Mononuclear cell (primary cell): ENCODE measurements at regions not wholly inside any gene's neighbourhood (a gene's known extent, or its start where the extent isn't known, plus 50 kb on each side); places are given as distances from the start of the nearest gene placed in this dataset.
"Not testable (repeated sequence)": the region's sequence is repeated elsewhere in the genome, so short reads cannot be mapped to it uniquely, and the experiment has no call there.

Experiments used
- H3K27me3 ChIP-seq: 2 replicates; pipeline ENCODE4 v1.6.0; 2011; ENCODE audit warnings: low read length, control low read depth; ENCODE audit not compliant: insufficient read depth
- H3K4me1 ChIP-seq: 2 replicates; pipeline ENCODE4 v1.5.1; 2011; ENCODE audit warnings: mild to moderate bottlenecking, low read length, control low read depth; ENCODE audit not compliant: insufficient read depth
- H3K4me3 ChIP-seq: 2 replicates; pipeline ENCODE4 v1.5.1; 2011; ENCODE audit warnings: mild to moderate bottlenecking, low read length, moderate library complexity
- H3K9me3 ChIP-seq: 2 replicates; pipeline ENCODE4 v1.5.1; 2011; ENCODE audit warnings: low read depth, mild to moderate bottlenecking, control low read depth, low read length

DNA sequence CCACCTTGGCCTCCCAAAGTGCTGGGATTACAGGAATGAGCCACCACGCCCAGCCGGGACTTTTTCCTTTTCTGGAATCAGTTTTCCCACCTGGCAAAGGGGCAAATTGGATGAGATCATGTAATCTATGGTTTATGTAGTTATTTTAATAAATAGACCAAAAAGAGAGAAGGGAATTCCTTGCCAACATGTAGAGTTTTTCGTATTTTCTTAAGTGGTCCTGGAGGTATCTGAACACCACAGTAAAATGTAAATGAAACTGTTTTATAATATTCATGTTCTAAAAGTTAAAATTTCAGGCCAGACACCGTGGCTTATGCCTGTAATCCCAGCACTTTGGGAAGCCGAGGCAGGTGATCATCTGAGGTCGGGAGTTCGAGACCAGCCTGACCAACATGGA lies 185.1 kb upstream of the ZNF217 start:
- Histone ChIP-seq H3K27me3 (no peaks in the 10 kb centered on the region), H3K9me3 (no peaks in the 10 kb centered on the region), H3K4me3 (no peak overlapping the region), H3K4me1 (no peaks in the 10 kb centered on the region)

DNA sequence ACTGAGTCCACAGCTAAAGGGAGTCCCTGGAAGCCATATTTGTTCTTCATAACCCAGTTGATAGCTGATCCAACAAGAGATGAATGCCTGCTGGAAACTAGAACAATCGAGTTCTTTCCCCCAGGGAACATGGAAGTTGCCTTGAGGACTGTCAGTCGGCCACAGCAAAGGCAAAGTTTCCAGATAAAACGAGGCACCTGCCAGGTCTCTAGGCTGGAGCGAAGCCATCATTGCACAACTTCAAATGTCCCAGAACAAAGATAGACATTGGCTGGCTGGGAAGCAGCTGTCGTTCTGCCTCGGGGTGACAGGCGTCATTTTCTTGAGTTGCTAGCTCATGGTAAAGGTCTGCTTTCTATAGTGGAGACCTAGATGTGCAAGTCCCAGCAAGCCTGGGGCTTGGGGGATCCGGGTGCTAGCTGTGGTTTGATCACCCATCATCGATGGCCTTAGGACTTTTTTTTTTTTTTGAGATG lies 184.4 kb upstream of the ZNF217 start:
- Histone ChIP-seq H3K27me3 (no peaks in the 10 kb centered on the region), H3K9me3 (no peaks in the 10 kb centered on the region), H3K4me3 (no peak overlapping the region)

DNA sequence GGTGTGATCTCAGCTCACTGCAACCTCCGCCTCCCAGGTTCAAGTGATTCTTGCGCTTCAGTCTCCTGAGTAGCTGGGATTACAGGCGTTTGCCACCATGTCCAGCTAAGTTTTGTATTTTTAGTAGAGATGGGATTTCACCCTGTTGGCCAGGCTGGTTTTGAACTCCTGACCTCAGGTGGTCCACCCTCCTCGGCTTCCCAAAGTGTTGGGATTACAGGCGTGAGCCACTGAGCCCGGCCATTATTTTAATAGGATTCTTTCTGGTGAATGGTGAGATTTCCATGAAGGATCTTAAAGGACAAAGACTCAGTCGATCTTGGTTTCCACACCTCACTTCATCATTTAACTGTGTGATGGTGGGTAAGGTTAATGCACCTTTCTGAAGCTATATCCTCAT lies 183.8 kb upstream of the ZNF217 start:
- not testable (repeated sequence) for H3K27me3 ChIP-seq, H3K9me3 ChIP-seq, H3K4me3 ChIP-seq, H3K4me1 ChIP-seq

More for the DNA sequence above, 184.4 kb upstream of the ZNF217 start:
- H3K4me1 ChIP-seq, result no peaks in the 10 kb centered on the region

DNA sequence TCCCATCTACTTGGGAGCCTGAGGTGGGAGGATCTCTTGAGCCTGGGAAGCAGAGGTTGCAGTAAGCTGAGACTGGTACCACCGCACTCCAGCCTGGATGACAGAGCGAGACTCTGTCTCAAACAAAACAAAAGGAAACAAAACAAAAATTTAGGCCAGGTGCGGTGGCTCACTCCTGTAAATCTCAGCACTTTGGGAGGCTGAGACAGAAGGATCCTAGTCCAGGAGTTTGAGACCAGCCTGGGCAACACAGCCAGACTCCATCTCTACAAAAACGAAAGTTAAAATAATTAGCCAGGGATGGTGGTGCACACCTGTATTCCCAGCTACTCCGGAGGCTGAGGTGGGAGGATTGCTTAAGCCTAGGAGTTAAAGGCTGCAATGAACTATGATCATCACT lies 183.2 kb upstream of the ZNF217 start:
- no peaks in the 10 kb centered on the region for H3K4me1 ChIP-seq
- no peaks in the 10 kb centered on the region for H3K27me3 ChIP-seq
- H3K9me3 ChIP-seq, result no peaks in the 10 kb centered on the region
- H3K4me3 ChIP-seq, result no peak overlapping the region

DNA sequence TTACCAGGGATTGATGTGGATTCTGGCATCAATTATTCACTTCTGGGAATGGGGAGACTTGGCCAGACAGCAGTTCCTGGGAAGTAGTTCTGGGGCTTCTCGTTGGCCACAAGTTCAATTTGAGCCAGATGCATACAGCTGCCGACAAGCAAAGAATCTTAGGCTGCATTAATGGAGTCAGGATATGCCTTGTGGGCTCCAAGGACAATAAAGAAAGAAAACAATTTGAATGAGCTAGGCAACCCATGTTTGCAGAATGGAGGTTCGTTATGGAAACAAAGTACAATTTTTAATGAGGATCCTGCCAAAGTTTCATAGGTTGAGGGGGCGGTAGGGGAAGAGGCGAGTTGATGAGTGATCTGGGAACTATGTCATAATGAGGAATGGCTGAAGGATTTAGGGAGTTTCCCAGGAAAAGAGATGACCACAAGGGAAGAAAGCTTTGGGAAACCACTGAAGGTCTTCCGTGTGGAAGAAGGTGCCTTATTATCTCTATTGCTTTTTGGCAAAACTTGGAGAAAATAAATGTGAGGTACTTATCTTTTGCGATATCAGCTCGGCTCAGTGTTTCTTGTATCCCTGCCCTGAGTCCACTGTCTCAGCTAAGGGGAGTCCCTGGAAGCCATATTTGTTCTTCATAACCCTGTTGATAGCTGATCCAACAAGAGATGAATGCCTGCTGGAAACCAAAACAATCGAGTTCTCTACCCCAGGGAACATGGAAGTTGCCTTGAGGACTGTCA lies 181.0 kb upstream of the ZNF217 start:
- H3K4me3 ChIP-seq, result no peak overlapping the region
- H3K9me3 ChIP-seq, result no peaks in the 10 kb centered on the region
- H3K27me3 ChIP-seq, result no peaks in the 10 kb centered on the region
- H3K4me1 ChIP-seq, result no peaks in the 10 kb centered on the region

DNA sequence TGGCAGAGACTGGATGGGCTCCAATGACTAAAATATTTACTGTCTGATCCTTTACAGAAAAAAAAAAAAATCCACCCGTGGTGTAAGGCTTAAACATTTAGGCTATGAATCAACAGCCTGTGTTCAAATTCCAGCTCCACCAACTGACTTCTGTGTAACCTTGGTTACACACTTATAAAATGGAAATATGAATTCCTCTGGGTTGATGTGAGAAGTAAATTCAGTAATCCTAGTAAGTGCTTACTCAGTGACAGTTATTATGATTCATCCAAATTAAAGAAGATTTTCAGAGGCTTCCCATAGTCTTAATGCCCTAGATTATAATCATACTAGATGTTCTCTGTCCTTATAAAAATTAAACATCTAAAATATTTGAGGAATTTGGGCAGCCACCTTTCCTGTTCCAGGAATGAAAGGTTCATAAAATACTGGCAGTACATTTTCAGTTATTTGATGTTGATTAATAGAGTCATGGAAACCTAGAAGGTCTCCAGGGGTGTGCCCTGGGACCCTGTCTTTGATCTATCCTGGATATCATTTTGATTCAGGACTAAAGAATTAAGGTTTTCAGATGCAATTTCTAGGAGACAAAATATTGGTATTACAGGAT lies 180.3 kb upstream of the ZNF217 start:
- Histone ChIP-seq H3K9me3 (no peaks in the 10 kb centered on the region), H3K4me3 (no peak overlapping the region), H3K4me1 (no peaks in the 10 kb centered on the region), H3K27me3 (no peaks in the 10 kb centered on the region)

DNA sequence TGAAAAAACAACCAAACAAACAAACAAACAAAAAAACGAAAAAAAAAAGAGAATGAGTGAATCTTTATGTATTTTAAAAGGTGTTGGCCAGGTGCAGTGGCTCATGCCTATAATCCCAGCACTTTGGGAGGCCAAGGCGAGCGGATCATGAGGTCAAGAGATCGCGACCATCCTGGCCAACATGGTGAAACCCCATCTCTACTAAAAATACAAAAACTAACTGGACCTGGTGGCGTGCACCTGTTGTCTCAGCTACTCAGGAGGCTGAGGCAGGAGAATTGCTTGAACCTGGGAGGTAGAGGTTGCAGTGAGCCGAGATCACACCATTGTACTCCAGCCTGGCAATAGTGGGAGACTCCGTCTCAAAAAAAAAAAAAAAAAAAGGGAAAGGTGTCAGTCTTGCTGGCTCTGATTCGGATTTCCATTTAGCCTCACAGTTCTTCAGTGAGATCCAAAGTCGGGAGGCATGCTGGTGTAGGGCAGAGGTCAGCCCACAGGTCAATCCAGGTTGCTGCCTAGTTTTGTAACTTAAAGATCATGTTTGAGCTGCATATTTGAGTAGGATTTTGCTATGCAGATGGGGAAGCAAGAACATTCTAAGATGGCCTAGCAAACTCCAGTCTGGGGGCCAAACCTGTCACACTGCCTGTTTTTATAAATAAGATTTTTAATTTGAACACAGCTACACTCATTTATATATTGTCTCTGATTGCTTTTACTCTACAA lies 179.6 kb upstream of the ZNF217 start:
- not testable (repeated sequence) for H3K4me1 ChIP-seq, H3K4me3 ChIP-seq, H3K9me3 ChIP-seq, H3K27me3 ChIP-seq

DNA sequence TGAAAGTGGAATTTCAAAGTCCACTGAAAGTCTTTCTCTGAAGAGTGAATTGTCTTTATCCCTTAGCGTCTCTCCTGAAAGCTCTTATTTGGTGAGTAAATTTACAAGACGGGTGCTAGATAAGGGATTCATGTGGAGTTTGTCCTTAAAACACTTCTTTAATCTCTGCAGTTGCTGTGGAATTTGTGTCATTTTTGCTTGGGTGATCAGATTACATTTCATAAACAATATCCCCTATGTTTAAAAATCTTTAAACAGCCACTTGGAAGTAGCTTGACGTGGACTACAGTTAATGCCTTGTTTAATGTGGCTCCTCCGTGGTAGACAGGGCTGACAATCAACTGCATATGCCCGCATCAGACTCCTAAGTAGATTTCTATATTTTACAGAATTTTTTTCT lies 175.4 kb upstream of the ZNF217 start:
- Histone ChIP-seq H3K4me3 (no peak overlapping the region), H3K27me3 (no peaks in the 10 kb centered on the region)

DNA sequence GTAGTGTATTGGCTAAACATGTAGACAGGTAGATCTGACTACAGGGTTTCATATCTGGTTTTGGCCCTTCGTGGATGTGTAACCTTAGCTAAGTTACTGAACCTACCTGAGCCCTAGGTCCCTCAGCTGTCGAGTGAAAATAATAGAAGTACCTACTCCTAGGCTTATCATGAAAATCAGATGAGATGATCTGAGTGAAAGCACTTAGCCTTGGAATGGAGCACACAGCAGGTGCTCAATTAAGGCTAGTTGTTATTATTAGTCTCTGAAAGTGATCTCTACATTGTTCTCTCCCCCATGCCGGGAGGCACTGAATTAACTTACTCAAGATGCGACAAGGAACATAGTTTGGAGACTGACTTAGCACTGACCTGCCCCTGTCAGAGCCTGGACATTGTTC lies 174.7 kb upstream of the ZNF217 start:
- no peaks in the 10 kb centered on the region for H3K27me3 ChIP-seq
- peaks cover 6% of the 10 kb centered on the region for H3K4me1 ChIP-seq
- no peaks in the 10 kb centered on the region for H3K9me3 ChIP-seq
- H3K4me3 ChIP-seq, result no peak overlapping the region

More for the DNA sequence above, 175.4 kb upstream of the ZNF217 start:
- Histone ChIP-seq H3K4me1 (peaks cover 6% of the 10 kb centered on the region), H3K9me3 (no peaks in the 10 kb centered on the region)

DNA sequence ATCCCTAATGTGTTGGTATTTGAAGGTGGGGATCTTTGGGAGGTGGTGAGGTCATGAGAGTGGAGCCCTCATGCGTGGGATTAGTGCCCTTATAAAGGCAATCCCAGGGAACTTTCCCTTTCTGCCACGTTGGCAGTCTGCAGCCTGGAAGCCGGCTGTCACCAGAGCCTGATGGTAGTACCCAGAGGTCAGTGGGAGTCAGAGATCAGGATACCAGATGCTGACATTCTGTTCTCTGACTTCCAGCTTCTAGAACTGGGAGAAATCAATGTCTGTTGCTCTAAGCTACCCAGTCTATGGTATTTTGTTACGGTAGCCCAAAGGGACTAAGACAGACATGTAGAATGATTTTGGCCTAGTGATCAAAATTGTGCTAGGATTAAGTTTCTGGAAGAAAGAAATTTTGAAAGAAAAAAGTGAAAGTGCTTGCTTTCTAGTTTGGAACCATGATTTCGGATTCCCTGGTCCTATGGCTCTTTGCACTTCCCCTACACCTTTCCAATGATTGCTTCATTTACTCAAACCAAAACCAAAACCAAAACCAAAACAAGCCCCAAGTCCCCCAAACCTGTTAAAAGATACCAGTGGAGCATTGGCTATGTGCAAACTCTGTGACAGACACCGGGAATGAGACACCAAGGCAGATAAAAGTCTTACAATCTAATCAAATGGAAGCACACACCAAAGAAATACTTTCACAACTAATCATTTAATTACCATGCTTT lies 173.7 kb upstream of the ZNF217 start:
- Histone ChIP-seq H3K4me3 (no peak overlapping the region), H3K4me1 (peaks cover 6% of the 10 kb centered on the region), H3K27me3 (no peaks in the 10 kb centered on the region), H3K9me3 (no peaks in the 10 kb centered on the region)

DNA sequence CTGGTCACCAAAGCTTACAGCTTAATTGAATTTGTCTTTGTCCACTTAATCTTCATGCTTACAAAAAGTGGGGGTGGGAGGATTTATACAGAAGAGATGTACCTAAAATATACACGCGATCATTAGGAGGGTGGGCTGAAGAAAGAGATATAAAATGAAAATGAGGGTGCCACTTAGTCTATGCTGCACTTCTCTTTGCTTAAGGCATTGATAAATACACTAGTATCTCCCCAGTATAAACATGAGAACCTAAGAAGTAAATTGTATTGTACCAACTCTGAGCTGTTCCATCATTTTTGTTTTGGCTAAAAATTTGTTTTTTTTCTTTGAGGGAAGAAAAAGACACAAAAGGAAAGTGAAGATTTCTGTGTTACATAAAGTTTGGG lies 170.8 kb upstream of the ZNF217 start:
- peaks cover 6% of the 10 kb centered on the region for H3K4me1 ChIP-seq
- H3K4me3 ChIP-seq, result no peak overlapping the region
- no peaks in the 10 kb centered on the region for H3K9me3 ChIP-seq
- no peaks in the 10 kb centered on the region for H3K27me3 ChIP-seq

DNA sequence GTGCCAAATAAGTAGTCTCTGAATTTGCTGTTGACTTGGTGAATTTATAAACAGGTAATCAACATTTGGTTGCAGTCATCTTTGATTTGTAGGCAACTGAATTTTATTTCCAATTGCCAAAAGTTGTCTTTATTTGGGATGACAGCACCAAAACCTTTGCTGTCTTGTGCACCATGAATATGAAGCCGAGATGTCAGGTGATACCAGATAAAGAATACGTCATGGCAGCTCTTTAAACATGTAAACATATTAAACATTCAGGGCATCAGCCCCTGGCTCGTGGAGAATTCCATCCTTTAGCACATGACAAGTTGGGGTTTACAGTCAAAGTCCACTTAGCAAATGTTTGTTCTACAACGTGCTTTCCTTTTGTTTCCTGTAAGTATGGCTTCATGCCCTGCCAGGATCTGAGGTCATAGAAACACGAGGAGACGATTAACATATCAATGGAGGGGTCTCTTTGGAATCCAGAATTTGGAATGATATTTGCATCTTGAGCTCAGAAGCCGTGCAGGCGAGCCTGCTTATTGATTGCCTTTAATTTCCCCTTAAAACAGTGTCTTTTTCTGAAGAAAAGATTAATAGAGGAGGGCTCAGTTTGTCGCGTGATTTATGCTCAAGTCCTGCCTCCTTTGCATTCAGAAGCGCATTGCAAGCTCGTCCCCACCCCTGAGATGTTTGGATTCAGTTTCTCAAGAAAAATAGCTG lies 170.2 kb upstream of the ZNF217 start:
- H3K27me3 ChIP-seq, result no peaks in the 10 kb centered on the region
- H3K9me3 ChIP-seq, result no peaks in the 10 kb centered on the region
- no peak overlapping the region for H3K4me3 ChIP-seq
- H3K4me1 ChIP-seq, result peaks cover 6% of the 10 kb centered on the region

DNA sequence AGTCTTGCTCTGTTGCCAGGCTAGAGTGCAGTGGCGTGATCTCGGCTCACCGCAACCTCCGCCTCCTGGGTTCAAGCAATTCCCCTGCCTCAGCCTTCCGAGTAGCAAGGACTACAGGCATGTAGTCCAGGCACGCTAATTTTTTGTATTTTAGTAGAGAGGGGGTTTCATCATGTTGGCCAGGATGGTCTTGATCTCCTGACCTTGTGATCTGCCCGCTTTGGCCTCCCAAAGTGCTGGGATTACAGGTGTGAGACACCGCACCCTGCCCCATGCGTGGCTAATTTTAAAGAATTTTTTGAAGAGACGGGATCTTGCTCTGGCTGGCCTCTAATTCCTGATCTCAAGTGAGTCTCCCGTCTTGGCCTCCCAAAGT lies 168.8 kb upstream of the ZNF217 start:
- not testable (repeated sequence) for H3K27me3 ChIP-seq, H3K9me3 ChIP-seq, H3K4me3 ChIP-seq, H3K4me1 ChIP-seq

DNA sequence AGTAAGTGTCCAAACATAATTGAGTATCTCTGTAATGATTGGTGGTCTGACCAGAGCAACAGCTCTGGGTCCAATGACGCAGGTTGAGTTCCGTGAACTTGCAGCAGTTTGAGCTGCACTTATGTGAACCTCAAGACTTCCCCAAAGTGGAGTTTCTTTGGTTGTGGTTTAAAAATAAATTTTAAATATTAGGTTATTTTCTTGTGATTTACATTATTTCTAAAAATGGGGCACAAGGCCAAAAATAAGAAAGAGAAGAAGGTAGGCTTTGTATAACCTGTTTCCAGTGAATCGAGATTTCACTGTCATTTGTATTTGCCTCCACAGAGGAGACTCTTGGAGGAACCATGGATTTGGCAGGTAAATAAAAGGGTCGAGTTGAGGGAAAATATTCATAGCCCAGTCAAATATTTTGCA lies 166.4 kb upstream of the ZNF217 start:
- no peak overlapping the region for H3K4me3 ChIP-seq
- no peaks in the 10 kb centered on the region for H3K27me3 ChIP-seq
- peaks cover 7% of the 10 kb centered on the region for H3K4me1 ChIP-seq
- H3K9me3 ChIP-seq, result no peaks in the 10 kb centered on the region
